PC-9 (cell line): ENCODE measurements at regions not wholly inside any gene's neighbourhood (a gene's known extent, or its start where the extent isn't known, plus 50 kb on each side); places are given as distances from the start of the nearest gene placed in this dataset.

Source experiments
- BruUV-seq: library from RNA; stranded (reverse); fragments of 400-500 nt; replicated peaks from 2 replicates; lab custom pipeline; 2021; lab: Mats Ljungman, UMichigan
- CTCF ChIA-PET: fragments of 300-600 bp; sonication (Branson Sonifier 250); formaldehyde crosslinking; loops from one replicate; lab custom pipeline; 2022; ENCODE audit warnings: antibody characterized with exemption; lab: Charles Lee
- POLR2A ChIA-PET: fragments of 300-600 bp; sonication (Branson Sonifier 250); formaldehyde crosslinking; loops from one replicate; lab custom pipeline; 2022; ENCODE audit warnings: antibody characterized with exemption; ENCODE audit not compliant: unreplicated experiment; lab: Charles Lee
- DNase-seq, 2 experiments: peaks; one replicate each; pipeline versions ENCODE4 v3.0.0 to v3.0.0-alpha.2; 2015 to 2022; ENCODE audit warnings: mixed read lengths in 1 of 2
- H2AFZ ChIP-seq: fragments of 200-600 bp; sonication (generic); 2 replicates; pipeline ENCODE4 v1.8.1; 2017; ENCODE audit warnings: antibody characterized with exemption
- H3F3A ChIP-seq: fragments of 200-600 bp; sonication (generic); 2 replicates; pipeline ENCODE4 v1.8.1; 2017; ENCODE audit warnings: antibody characterized with exemption, mild to moderate bottlenecking, low read depth; ENCODE audit not compliant: insufficient read depth
- H3K27ac ChIP-seq: fragments of 200-600 bp; sonication (generic); 2 replicates; pipeline ENCODE4 v1.6.1; 2016; ENCODE audit warnings: mixed run types
- H3K27me3 ChIP-seq: fragments of 200-600 bp; sonication (generic); 2 replicates; pipeline ENCODE4 v1.6.1; 2016; ENCODE audit warnings: low read depth, mixed run types; ENCODE audit not compliant: insufficient read depth
- H3K36me3 ChIP-seq: fragments of 200-600 bp; sonication (generic); 2 replicates; pipeline ENCODE4 v1.6.1; 2016; ENCODE audit warnings: low read depth, mixed run types
- H3K4me1 ChIP-seq: fragments of 200-600 bp; sonication (generic); replicated peaks from 2 replicates; pipeline ENCODE4 v1.6.1; 2016; ENCODE audit warnings: mixed run types; ENCODE audit not compliant: insufficient read depth
- H3K4me2 ChIP-seq: fragments of 200-600 bp; sonication (generic); 2 replicates; pipeline ENCODE4 v1.6.1; 2017; ENCODE audit warnings: mixed run types
- H3K4me3 ChIP-seq: fragments of 200-600 bp; sonication (generic); 2 replicates; pipeline ENCODE4 v1.6.1; 2016; ENCODE audit warnings: mixed run types
- H3K79me2 ChIP-seq: fragments of 200-600 bp; sonication (generic); 2 replicates; pipeline ENCODE4 v1.6.1; 2017; ENCODE audit warnings: low read depth, mixed run types
- H3K9me2 ChIP-seq: fragments of 200-600 bp; sonication (generic); 2 replicates; pipeline ENCODE4 v1.8.1; 2017; ENCODE audit warnings: mild to moderate bottlenecking; ENCODE audit not compliant: insufficient read depth
- H3K9me3 ChIP-seq: fragments of 200-600 bp; sonication (generic); 2 replicates; pipeline ENCODE4 v1.8.1; 2016; ENCODE audit warnings: low read depth; ENCODE audit not compliant: insufficient read depth
- H4K20me1 ChIP-seq: fragments of 200-600 bp; sonication (generic); 2 replicates; pipeline ENCODE4 v1.8.1; 2017; ENCODE audit not compliant: insufficient read depth
- EZH2 ChIP-seq: fragments of 200-600 bp; sonication (generic); IDR thresholded peaks from 2 replicates; pipeline ENCODE4 v1.8.0; 2017; ENCODE audit warnings: antibody characterized with exemption, low read depth
- intact Hi-C: fragments of 100-400 bp; cut with micrococcal nuclease; formaldehyde crosslinking; loops from one replicate; pipeline ENCODE4 v1.10.0; 2022; ENCODE audit not compliant: unreplicated experiment
- TF ChIP-seq, protein P1 (sequence below): fragments of 200-600 bp; sonication (generic); conservative IDR thresholded peaks from 2 replicates; pipeline ENCODE4 v1.6.1; 2017; ENCODE audit warnings: mixed run types, antibody characterized with exemption, mild to moderate bottlenecking, moderate library complexity

DNA sequence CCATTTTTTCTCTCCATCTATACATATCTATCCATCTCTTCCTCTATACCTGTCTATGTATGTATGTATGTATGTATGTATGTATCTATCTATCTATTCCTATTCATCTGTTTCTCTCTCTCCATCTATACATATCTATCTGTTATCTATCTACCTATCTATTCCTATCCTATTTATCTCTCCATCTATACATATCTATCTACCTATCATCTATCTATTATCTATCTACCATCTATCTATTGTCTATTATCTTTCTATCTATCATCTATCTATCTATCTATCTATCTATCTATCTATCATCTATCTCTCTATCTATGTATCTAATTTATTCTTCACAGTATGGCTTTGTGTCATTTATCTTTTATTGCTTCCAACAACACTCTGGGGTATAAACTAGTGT is 1124.4 kb downstream of the TYW1 start:
- no peak overlapping the region for H2AFZ ChIP-seq
- no peak overlapping the region for H3K4me2 ChIP-seq
- TF ChIP-seq, protein P1, sequence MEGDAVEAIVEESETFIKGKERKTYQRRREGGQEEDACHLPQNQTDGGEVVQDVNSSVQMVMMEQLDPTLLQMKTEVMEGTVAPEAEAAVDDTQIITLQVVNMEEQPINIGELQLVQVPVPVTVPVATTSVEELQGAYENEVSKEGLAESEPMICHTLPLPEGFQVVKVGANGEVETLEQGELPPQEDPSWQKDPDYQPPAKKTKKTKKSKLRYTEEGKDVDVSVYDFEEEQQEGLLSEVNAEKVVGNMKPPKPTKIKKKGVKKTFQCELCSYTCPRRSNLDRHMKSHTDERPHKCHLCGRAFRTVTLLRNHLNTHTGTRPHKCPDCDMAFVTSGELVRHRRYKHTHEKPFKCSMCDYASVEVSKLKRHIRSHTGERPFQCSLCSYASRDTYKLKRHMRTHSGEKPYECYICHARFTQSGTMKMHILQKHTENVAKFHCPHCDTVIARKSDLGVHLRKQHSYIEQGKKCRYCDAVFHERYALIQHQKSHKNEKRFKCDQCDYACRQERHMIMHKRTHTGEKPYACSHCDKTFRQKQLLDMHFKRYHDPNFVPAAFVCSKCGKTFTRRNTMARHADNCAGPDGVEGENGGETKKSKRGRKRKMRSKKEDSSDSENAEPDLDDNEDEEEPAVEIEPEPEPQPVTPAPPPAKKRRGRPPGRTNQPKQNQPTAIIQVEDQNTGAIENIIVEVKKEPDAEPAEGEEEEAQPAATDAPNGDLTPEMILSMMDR = no peak
- TF ChIP-seq EZH2 = no peak
- no peaks in the 10 kb centered on the region for H3K4me1 ChIP-seq
- peaks cover 12% of the 10 kb centered on the region; the same call in 1 of the 2 replicates for H3K9me3 ChIP-seq
- H3K36me3 ChIP-seq = no peaks in the 10 kb centered on the region
- no peak overlapping the region for H3K4me3 ChIP-seq
- no peaks in the 10 kb centered on the region for H4K20me1 ChIP-seq
- no TSS peak for BruUV-seq
- H3K79me2 ChIP-seq = no peaks in the 10 kb centered on the region
- no peak for DNase-seq
- no peaks in the 10 kb centered on the region for H3K27me3 ChIP-seq
- intact Hi-C loops = no loop called here
- no peak overlapping the region for H3K27ac ChIP-seq
- no peaks in the 10 kb centered on the region for H3F3A ChIP-seq
- no peaks in the 10 kb centered on the region for H3K9me2 ChIP-seq
- ChIA-PET CTCF (no interaction called here), POLR2A (no interaction called here)

DNA sequence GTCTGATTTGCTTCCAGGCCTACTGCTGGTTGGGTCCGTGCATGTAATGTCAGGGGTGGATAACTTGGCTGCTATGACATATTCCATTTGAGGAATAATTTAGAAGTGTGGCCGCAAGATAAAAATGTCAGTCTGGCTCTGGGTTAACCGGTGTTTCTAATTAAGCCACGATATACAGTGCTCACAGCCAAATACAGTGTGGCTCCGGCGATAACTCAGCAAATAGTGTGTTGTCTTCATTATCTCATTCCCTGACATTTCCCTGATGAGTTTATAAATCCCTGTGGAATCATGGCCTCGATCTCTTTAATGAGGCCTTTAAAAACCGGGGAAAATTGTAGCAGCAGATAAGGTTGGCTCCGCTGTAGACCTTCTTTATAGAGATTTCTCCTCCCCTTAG is 1125.0 kb downstream of the TYW1 start:
- no peak for TF ChIP-seq EZH2
- TF ChIP-seq, protein P1 = no peak
- BruUV-seq = no TSS peak
- no peaks in the 10 kb centered on the region for H3F3A ChIP-seq
- H3K9me2 ChIP-seq = no peaks in the 10 kb centered on the region
- H3K27ac ChIP-seq = no peak overlapping the region
- H3K4me2 ChIP-seq = no peak overlapping the region
- no peaks in the 10 kb centered on the region for H4K20me1 ChIP-seq
- no peak overlapping the region for H3K4me3 ChIP-seq
- H3K36me3 ChIP-seq = no peaks in the 10 kb centered on the region
- H3K9me3 ChIP-seq = peaks cover 12% of the 10 kb centered on the region; the same call in 1 of the 2 replicates
- no peaks in the 10 kb centered on the region for H3K79me2 ChIP-seq
- intact Hi-C loops = no loop called here
- DNase-seq = no peak
- H2AFZ ChIP-seq = no peak overlapping the region
- no peaks in the 10 kb centered on the region for H3K4me1 ChIP-seq
- POLR2A ChIA-PET = no interaction called here
- CTCF ChIA-PET = no interaction called here
- H3K27me3 ChIP-seq = no peaks in the 10 kb centered on the region

DNA sequence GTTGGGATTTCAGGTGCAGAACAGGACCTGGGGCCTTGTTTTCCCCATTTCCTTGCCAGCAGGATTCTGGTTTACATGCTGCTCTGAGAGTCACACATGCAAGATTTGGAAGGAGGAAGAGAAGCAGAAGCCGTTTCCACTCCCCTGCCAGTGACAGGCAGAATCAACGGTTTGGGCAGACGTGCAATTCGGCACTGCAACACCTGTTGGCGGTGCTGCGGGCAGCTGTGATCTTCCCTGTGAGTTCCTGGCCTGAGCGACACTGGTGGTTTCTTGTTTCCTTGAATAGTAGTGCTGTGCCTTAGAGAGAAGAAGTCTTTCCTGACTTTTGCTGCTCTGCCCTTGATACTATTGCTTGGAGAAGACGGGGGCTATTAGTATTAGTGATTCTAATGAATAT is 1126.2 kb downstream of the TYW1 start:
- no peak for TF ChIP-seq EZH2
- TF ChIP-seq, protein P1 = no peak
- Histone ChIP-seq H3K4me2 (no peak overlapping the region), H4K20me1 (no peaks in the 10 kb centered on the region), H3K4me1 (no peaks in the 10 kb centered on the region), H3K36me3 (no peaks in the 10 kb centered on the region), H3K9me3 (peaks cover 12% of the 10 kb centered on the region; the same call in 1 of the 2 replicates), H2AFZ (no peak overlapping the region), H3K9me2 (no peaks in the 10 kb centered on the region), H3K27ac (no peak overlapping the region), H3F3A (no peaks in the 10 kb centered on the region), H3K27me3 (no peaks in the 10 kb centered on the region), H3K4me3 (no peak overlapping the region), H3K79me2 (no peaks in the 10 kb centered on the region)
- POLR2A ChIA-PET = no interaction called here
- CTCF ChIA-PET = no interaction called here
- BruUV-seq = no TSS peak
- no peak for DNase-seq
- intact Hi-C loops = no loop called here
